Pancreas (tissue), 10 donors: ENCODE measurements at regions not wholly inside any gene's neighbourhood (a gene's known extent, or its start where the extent isn't known, plus 50 kb on each side); places are given as distances from the start of the nearest gene placed in this dataset.

Source experiments
- ATAC-seq, 4 donors: fragments of 200-7000 bp; cut with Tn5 transposase; one replicate each; pipeline versions ENCODE4 v1.8.0 to v1.9.1; 2020; ENCODE audit warnings: mild to moderate bottlenecking in 4 of 4, moderate library complexity in 4 of 4
- DNase-seq, 6 donors: peaks; one replicate each; pipeline ENCODE4 v3.0.0-alpha.2; 2020
- FAIRE-seq: peaks from 2 replicates; lab custom pipeline; 2012; peaks lifted over from hg19 to GRCh38; lab: Jason Lieb, UNC
- H3K27ac ChIP-seq, 4 donors: fragments of 200-600 bp; sonication (generic); 1 replicate in 3 of 4; 2 replicates in 1 of 4; pipeline versions ENCODE4 v1.5.0 to v1.8.0; 2020
- H3K27me3 ChIP-seq, 4 donors: fragments of 200-600 bp; one replicate each; pipeline ENCODE4 v1.8.0; 2021
- H3K36me3 ChIP-seq, 3 donors: fragments of 200-600 bp; sonication (generic) in 1 of 3; one replicate each; pipeline versions ENCODE4 v1.5.0 to v1.8.0; 2020 to 2021
- H3K4me1 ChIP-seq, 3 donors: fragments of 200-600 bp; one replicate each; pipeline ENCODE4 v1.8.0; 2021
- H3K4me3 ChIP-seq, 4 donors: fragments of 200-600 bp; sonication (generic) in 2 of 4; one replicate each; pipeline versions ENCODE4 v1.5.0 to v1.8.0; 2020 to 2021
- H3K9me3 ChIP-seq, 4 donors: fragments of 200-600 bp; one replicate each; pipeline ENCODE4 v1.8.0; 2021
- WGBS, 2 donors: extraction: QIAGEN DNeasy Blood & Tissue Kit; methylation state at CpG; one replicate each; pipeline ENCODE4 v1.1.7; 2013; 5-methylcytosine and 5-hydroxymethylcytosine counted together
- intact Hi-C, 3 donors: fragments of 100-400 bp; cut with DNase I; formaldehyde crosslinking; loops; one replicate each; pipeline versions ENCODE4 v1.11.1 to v1.14.2; 2022
- TF ChIP-seq, protein P1 (sequence below), 4 donors: fragments of 200-600 bp; sonication (generic) in 3 of 4; IDR thresholded peaks; one replicate each; pipeline versions ENCODE4 v1.5.0 to v1.8.0; 2021; ENCODE audit warnings: antibody characterized with exemption in 4 of 4
- donor health status: healthy with polysubstance abuse.
- donor health status: DM: no; HTN: no; CAD: no; lungs with moderate emphysema.
- donor health status: DM: no; HTN: no; CAD: no.
- donor health status: control.
- donor health status: control.
- donor health status: Bipolar disorder and iron deficiency.
- donor health status: DM: yes; HTN: yes; CAD: no.
- donor health status: DM: no; HTN: no; CAD: no.
- donor health status: DM: no; HTN: no; CAD: no.
- donor health status: DM: yes; HTN: yes; CAD: no.

DNA sequence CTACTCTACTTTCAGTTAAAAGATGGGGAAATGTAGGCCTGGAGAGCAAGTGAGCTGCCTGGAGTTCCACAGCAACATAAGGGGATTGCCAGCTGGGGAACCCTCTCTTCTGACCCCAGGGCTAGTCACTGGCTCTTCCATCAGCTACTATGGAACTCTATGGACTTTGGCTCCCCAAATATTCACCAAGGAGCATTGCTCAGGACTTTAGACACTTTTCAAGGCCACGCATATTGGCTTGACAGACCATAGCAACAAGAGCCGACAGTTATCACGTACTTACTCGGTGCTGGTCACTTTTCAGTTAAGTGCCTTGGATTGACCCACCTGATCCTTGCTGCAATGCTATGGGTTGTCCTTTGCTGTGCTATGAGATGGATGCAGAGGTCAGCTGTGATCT is 360.7 kb upstream of the CHD6 start:
- TF ChIP-seq, protein P1, sequence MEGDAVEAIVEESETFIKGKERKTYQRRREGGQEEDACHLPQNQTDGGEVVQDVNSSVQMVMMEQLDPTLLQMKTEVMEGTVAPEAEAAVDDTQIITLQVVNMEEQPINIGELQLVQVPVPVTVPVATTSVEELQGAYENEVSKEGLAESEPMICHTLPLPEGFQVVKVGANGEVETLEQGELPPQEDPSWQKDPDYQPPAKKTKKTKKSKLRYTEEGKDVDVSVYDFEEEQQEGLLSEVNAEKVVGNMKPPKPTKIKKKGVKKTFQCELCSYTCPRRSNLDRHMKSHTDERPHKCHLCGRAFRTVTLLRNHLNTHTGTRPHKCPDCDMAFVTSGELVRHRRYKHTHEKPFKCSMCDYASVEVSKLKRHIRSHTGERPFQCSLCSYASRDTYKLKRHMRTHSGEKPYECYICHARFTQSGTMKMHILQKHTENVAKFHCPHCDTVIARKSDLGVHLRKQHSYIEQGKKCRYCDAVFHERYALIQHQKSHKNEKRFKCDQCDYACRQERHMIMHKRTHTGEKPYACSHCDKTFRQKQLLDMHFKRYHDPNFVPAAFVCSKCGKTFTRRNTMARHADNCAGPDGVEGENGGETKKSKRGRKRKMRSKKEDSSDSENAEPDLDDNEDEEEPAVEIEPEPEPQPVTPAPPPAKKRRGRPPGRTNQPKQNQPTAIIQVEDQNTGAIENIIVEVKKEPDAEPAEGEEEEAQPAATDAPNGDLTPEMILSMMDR (IDR thresholded peaks at IDR 0.05): no peak
- 61 to 75% methylated on average over 4 of the region's 4 CpGs for WGBS, 2 donors
- Histone ChIP-seq H3K36me3 (no peaks in the 10 kb centered on the region), H3K27ac (no peak overlapping the region), H3K4me1 (no peaks in the 10 kb centered on the region), H3K9me3 (no peaks in the 10 kb centered on the region), H3K27me3 (no peaks in the 10 kb centered on the region), H3K4me3 (no peak overlapping the region)
- ATAC-seq: no peak
- FAIRE-seq: no peak
- DNase-seq: no peak
- intact Hi-C loops: no loop called here

DNA sequence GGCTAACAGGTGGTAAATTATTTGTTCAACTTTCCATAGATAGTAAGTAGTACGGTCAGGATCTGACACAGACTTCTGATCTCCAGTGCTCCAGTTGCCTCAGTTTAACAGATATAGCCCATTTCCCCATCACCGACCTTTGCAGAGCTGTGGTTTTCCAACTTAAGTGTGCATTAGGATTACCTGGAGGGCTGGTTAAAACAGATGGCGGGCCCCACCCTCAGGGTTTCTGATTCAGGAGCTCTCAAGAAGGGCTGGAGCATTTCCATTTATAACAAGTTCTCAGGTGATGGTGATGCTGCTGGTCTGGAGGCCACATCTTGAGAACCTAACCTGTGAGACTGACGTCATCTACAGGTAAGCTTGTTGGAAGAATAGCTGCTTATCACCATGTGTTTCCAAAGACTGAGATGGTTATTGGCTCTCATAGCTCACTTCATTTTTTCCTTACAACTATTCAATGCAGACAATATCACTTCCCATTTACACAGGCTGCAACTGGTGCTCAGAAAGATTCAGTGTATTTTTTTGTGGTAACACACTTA is 360.1 kb upstream of the CHD6 start:
- no peak overlapping the region for H3K4me3 ChIP-seq
- TF ChIP-seq, protein P1 (IDR thresholded peaks at IDR 0.05): no peak
- FAIRE-seq (no peak), DNase-seq (no peak), ATAC-seq (no peak)
- no peaks in the 10 kb centered on the region for H3K4me1 ChIP-seq
- no peak overlapping the region for H3K27ac ChIP-seq
- WGBS, 2 donors: 68 to 72% methylated on average over 4 of the region's 4 CpGs
- no peaks in the 10 kb centered on the region for H3K27me3 ChIP-seq
- H3K36me3 ChIP-seq: no peaks in the 10 kb centered on the region
- intact Hi-C loops: no loop called here
- H3K9me3 ChIP-seq: no peaks in the 10 kb centered on the region

DNA sequence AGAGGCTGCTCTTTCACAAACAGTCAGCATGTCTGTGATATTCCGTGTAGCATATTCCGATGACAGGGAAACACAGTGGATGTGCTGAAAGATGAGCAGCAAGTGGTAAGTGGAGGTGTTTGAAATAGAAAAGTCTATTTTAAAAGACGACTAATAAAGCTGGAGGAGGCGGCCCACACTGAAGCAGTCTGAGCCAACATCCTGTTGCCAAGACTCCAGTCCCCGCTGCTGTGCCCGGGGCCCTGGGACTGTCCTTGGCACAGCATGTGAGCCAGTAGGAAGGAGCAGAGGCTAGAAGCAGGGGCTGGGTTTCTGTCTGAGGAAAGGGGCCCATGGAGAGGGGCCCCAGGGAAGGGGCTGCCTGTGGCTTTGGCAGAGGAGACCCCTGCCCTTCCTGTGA is 351.5 kb upstream of the CHD6 start:
- Histone ChIP-seq H3K27ac (no peak overlapping the region), H3K4me1 (no peaks in the 10 kb centered on the region), H3K9me3 (no peaks in the 10 kb centered on the region), H3K27me3 (peaks cover 0 to 9% (median 0%) of the 10 kb centered on the region in 4 donors), H3K4me3 (no peak overlapping the region), H3K36me3 (no peaks in the 10 kb centered on the region)
- no peak for FAIRE-seq
- no peak for DNase-seq
- ATAC-seq: no peak
- 41 to 53% methylated on average over 6 of the region's 6 CpGs for WGBS, 2 donors
- TF ChIP-seq, protein P1 (IDR thresholded peaks at IDR 0.05): no peak
- intact Hi-C loops: no loop called here

DNA sequence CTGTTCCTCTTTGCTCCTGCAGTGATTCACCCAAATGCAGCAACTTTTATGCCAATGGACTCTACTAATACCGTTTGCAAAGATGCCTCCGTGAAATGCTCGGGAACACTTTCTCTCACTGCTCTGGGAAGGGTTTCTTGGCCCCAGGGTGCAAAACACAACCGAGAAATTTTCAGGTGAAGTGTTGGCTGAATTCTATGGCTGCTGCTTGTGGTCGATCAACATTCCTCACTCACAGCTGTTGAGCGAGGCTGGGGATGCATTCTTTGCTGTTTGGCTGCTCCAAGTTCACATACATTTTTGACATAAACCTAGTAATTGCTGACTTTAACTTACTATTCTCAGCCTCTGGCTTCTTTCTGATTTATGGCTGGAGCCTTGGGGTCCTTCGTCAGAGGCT is 342.0 kb upstream of the CHD6 start:
- TF ChIP-seq, protein P1 (IDR thresholded peaks at IDR 0.05): no peak
- 48 to 51% methylated on average over 7 of the region's 7 CpGs for WGBS, 2 donors
- ATAC-seq (no peak), DNase-seq (no peak), FAIRE-seq (no peak)
- intact Hi-C loops: no loop called here
- H3K36me3 ChIP-seq: no peaks in the 10 kb centered on the region
- peaks cover 0 to 3% (median 0%) of the 10 kb centered on the region in 4 donors for H3K27me3 ChIP-seq
- no peaks in the 10 kb centered on the region for H3K4me1 ChIP-seq
- no peaks in the 10 kb centered on the region for H3K9me3 ChIP-seq
- H3K27ac ChIP-seq: no peak overlapping the region
- H3K4me3 ChIP-seq: no peak overlapping the region

DNA sequence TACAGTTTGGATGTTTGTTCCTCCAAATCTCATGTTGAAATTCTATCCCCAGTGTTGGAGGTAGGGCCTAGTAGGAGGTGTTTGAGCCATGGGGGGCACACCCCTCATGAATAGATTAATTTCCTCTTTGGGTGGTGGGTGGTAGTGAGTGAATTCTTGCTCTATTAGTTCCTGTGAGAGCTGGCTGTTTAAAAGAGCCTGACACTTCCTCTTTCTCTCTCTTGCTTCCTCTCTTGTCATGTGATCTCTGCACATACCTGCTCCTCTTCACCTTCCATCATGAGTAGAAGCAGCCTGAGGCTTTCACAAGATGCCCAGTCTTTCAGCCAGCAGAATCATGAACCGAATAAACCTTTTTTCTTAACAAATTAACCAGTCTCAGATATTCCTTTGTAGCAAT is 340.2 kb upstream of the CHD6 start:
- no peaks in the 10 kb centered on the region for H3K9me3 ChIP-seq
- WGBS, 2 donors: 55% methylated on average over 1 of the region's 1 CpG
- H3K27me3 ChIP-seq: peaks cover 0 to 3% (median 0%) of the 10 kb centered on the region in 4 donors
- intact Hi-C loops: loop anchor here in 1 of 3 donors (10.0 kb wide), 1 partner anchor 1226 kb away; the partner anchor contains the start of gene PTPRT
- no peaks in the 10 kb centered on the region for H3K36me3 ChIP-seq
- TF ChIP-seq, protein P1 (IDR thresholded peaks at IDR 0.05): no peak
- ATAC-seq (no peak), DNase-seq (no peak), FAIRE-seq (no peak)
- no peaks in the 10 kb centered on the region for H3K4me1 ChIP-seq
- no peak overlapping the region for H3K27ac ChIP-seq
- no peak overlapping the region for H3K4me3 ChIP-seq
